ENCODE measurements at regions not wholly inside any gene's neighbourhood (a gene's known extent, or its start where the extent isn't known, plus 50 kb on each side); places are given as distances from the start of the nearest gene placed in this dataset.
"Not testable (repeated sequence)": the region's sequence is repeated elsewhere in the genome, so short reads cannot be mapped to it uniquely, and the experiment has no call there.

GRCh38 chr7:140283472-140283871 is 106.7 kb upstream of the KDM7A start:
- Histone ChIP-seq H3K9me3 (no peaks in the 10 kb centered on the region; the same call in 1 of the 2 replicates), H3K27me3 (no peaks in the 10 kb centered on the region), H3K36me3 (no peaks in the 10 kb centered on the region), H3K4me1 (no peaks in the 10 kb centered on the region), H3K4me3 (ENCODE audit: low read depth, low read length) (no peak overlapping the region)
- no peak for DNase-seq
- TF ChIP-seq CTCF (IDR thresholded peaks at IDR 0.05; ENCODE audit: low read depth, low read length): no peak

- H3K36me3 ChIP-seq: no peaks in the 10 kb centered on the region
- no peaks in the 10 kb centered on the region; the same call in 1 of the 2 replicates for H3K9me3 ChIP-seq
- no peak for TF ChIP-seq CTCF (IDR thresholded peaks at IDR 0.05; ENCODE audit: low read depth, low read length)
- H3K4me1 ChIP-seq: no peaks in the 10 kb centered on the region
- no peak for DNase-seq
- H3K4me3 ChIP-seq (ENCODE audit: low read depth, low read length): no peak overlapping the region
- H3K27me3 ChIP-seq: no peaks in the 10 kb centered on the region
Measured at GRCh38 chr7:140281960-140282359, 105.2 kb upstream of the KDM7A start.

- TF ChIP-seq CTCF (IDR thresholded peaks at IDR 0.05; ENCODE audit: low read depth, low read length): no peak
- Histone ChIP-seq H3K36me3 (no peaks in the 10 kb centered on the region), H3K9me3 (no peaks in the 10 kb centered on the region), H3K4me3 (ENCODE audit: low read depth, low read length) (no peak overlapping the region), H3K4me1 (no peaks in the 10 kb centered on the region), H3K27me3 (no peaks in the 10 kb centered on the region)
- no peak for DNase-seq
Measured at GRCh38 chr7:140281255-140281654, 104.5 kb upstream of the KDM7A start.

GRCh38 chr7:140276001-140276400 is 99.2 kb upstream of the KDM7A start:
- Histone ChIP-seq H3K9me3 (no peaks in the 10 kb centered on the region), H3K4me3 (ENCODE audit: low read depth, low read length) (no peak overlapping the region), H3K4me1 (no peaks in the 10 kb centered on the region), H3K27me3 (no peaks in the 10 kb centered on the region), H3K36me3 (no peaks in the 10 kb centered on the region)
- TF ChIP-seq CTCF (IDR thresholded peaks at IDR 0.05; ENCODE audit: low read depth, low read length): no peak
- no peak for DNase-seq

GRCh38 chr7:140275069-140275965 is 98.5 kb upstream of the KDM7A start:
- no peaks in the 10 kb centered on the region for H3K9me3 ChIP-seq
- H3K27me3 ChIP-seq: no peaks in the 10 kb centered on the region
- H3K4me1 ChIP-seq: no peaks in the 10 kb centered on the region
- DNase-seq: no peak
- H3K4me3 ChIP-seq (ENCODE audit: low read depth, low read length): no peak overlapping the region
- no peaks in the 10 kb centered on the region for H3K36me3 ChIP-seq
- no peak for TF ChIP-seq CTCF (IDR thresholded peaks at IDR 0.05; ENCODE audit: low read depth, low read length)

- Histone ChIP-seq H3K4me3 (ENCODE audit: low read depth, low read length) (no peak overlapping the region), H3K27me3 (no peaks in the 10 kb centered on the region), H3K4me1 (no peaks in the 10 kb centered on the region), H3K9me3 (no peaks in the 10 kb centered on the region), H3K36me3 (no peaks in the 10 kb centered on the region)
- TF ChIP-seq CTCF (IDR thresholded peaks at IDR 0.05; ENCODE audit: low read depth, low read length): no peak
- DNase-seq: no peak
Measured at GRCh38 chr7:140273417-140273816, 96.6 kb upstream of the KDM7A start.

- not testable (repeated sequence) for H3K4me1 ChIP-seq; H3K27me3 ChIP-seq; H3K4me3 ChIP-seq (ENCODE audit: low read depth, low read length); H3K36me3 ChIP-seq; H3K9me3 ChIP-seq; DNase-seq
Measured at GRCh38 chr7:140271643-140271968, 94.8 kb upstream of the KDM7A start.

All from BE2C (cell line).